Hematopoietic multipotent progenitor cell treated with erythropoietin and hydrocortisone succinate and interleukin-3 and kit ligand, for 6 days (in vitro differentiated cells): ENCODE measurements at regions not wholly inside any gene's neighbourhood (a gene's known extent, or its start where the extent isn't known, plus 50 kb on each side); places are given as distances from the start of the nearest gene placed in this dataset.

Experiments used
- DNase-seq: peaks from one replicate; pipeline ENCODE4 v3.0.0-alpha.2; 2015

- DNase-seq = no peak
Measured at GRCh38 chr11:122270535-122270934, 154.5 kb upstream of the BLID start.

GRCh38 chr11:122269824-122270223 is 153.8 kb upstream of the BLID start:
- no peak for DNase-seq

GRCh38 chr11:122268601-122269130 is 152.7 kb upstream of the BLID start:
- no peak for DNase-seq

GRCh38 chr11:122267602-122268001 is 151.6 kb upstream of the BLID start:
- peak; percentile 88 for DNase-seq

- DNase-seq = peak; percentile 60
Measured at GRCh38 chr11:122265981-122266380, 150.0 kb upstream of the BLID start.

- DNase-seq = no peak
Measured at GRCh38 chr11:122264121-122264520, 148.1 kb upstream of the BLID start.

GRCh38 chr11:122261546-122261945 is 145.5 kb upstream of the BLID start:
- no peak for DNase-seq

GRCh38 chr11:122259195-122259821 is 143.3 kb upstream of the BLID start:
- DNase-seq = no peak

- DNase-seq = peak; percentile 36
Measured at GRCh38 chr11:122258446-122259194, 142.6 kb upstream of the BLID start.

- DNase-seq = peak; percentile 42
Measured at GRCh38 chr11:122253589-122254231, 137.7 kb upstream of the BLID start.

GRCh38 chr11:122248939-122249338 is 132.9 kb upstream of the BLID start:
- no peak for DNase-seq

GRCh38 chr11:122248131-122248530 is 132.1 kb upstream of the BLID start:
- DNase-seq = no peak

- DNase-seq = no peak
Measured at GRCh38 chr11:122246874-122247273, 130.9 kb upstream of the BLID start.

GRCh38 chr11:122242731-122243130 is 126.7 kb upstream of the BLID start:
- DNase-seq = peak; percentile 47

GRCh38 chr11:122241566-122241965 is 125.6 kb upstream of the BLID start:
- peak; percentile 22 for DNase-seq

- no peak for DNase-seq
Measured at GRCh38 chr11:122240638-122241037, 124.6 kb upstream of the BLID start.

GRCh38 chr11:122235615-122236014 is 119.6 kb upstream of the BLID start:
- DNase-seq = no peak

GRCh38 chr11:122234780-122235179 is 118.8 kb upstream of the BLID start:
- DNase-seq = no peak

GRCh38 chr11:122234257-122234656 is 118.2 kb upstream of the BLID start:
- DNase-seq = no peak

GRCh38 chr11:122232985-122233384 is 117.0 kb upstream of the BLID start:
- DNase-seq = no peak

- no peak for DNase-seq
Measured at GRCh38 chr11:122230385-122230755, 114.4 kb upstream of the BLID start.

GRCh38 chr11:122229481-122230384 is 113.7 kb upstream of the BLID start:
- DNase-seq = no peak

- DNase-seq = no peak
Measured at GRCh38 chr11:122229078-122229477, 113.1 kb upstream of the BLID start.
